GM18520 (cell line): ENCODE measurements at regions not wholly inside any gene's neighbourhood (a gene's known extent, or its start where the extent isn't known, plus 50 kb on each side); places are given as distances from the start of the nearest gene placed in this dataset.

Experiments used
- ATAC-seq: cut with Tn5 transposase; IDR thresholded peaks from one replicate; pipeline ENCODE4 v1.9.1; 2021; ENCODE audit not compliant: unreplicated experiment

- ATAC-seq: no peak
Measured at GRCh38 chr12:124433147-124433874, 134.1 kb downstream of the NCOR2 start.

DNA sequence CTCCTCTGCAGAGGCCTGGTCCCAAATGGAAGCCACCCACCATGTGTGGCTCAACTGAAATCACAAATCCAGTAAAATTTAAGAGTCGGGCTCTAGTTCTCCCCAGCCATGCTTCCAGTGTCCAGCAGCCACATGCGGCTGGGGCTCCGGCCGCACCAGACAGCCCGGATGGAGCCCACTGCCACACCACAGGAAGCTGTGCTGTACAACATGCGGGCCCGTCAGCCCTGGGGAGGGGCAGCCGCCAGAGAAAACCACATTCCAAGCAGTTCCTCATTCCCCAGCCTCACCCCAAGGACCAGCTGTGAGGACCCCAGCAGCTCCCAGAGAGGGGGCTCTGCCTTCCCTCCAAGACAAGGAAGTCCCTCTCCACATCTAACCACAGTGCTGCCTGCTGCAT lies 135.0 kb downstream of the NCOR2 start:
- ATAC-seq: no peak

DNA sequence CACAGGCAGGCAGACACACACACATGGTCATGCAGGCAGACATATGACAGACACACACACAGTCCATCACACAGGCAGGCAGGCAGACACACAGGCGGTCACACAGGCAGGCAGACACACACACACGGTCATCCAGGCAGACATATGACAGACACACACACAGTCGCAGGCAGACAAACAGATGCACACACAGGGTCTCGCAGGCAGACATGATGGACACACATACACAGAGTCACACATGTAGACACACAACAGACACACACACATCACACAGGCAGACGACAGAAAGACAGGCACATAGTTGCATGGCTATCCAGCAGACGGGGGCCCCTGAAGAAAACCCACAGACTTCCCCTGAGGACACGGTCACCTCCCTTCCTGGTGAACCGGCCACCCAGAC lies 135.4 kb downstream of the NCOR2 start:
- ATAC-seq: no peak

DNA sequence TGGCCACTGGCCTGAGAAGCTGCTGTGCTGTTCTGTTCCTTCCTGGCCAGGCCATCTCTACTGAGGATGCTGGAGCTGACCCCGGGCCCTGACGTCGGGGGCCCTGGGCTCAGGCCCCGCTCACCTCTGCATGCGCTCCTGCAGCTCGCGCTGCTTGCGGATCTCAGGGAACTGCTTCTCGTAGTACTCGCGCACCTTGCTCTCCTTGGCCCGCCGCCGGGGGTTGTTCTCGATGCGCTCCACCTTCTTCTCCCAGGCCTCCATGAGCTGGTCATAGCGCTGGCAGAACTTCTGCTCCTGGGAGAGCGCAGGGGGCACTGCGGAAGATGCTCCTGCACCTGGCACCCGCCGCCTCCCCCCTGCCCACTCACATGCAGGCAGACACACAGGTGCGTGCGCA lies 135.6 kb downstream of the RFLNA start:
- no peak for ATAC-seq

GRCh38 chr12:124429535-124429934 lies 134.6 kb downstream of the RFLNA start:
- no peak for ATAC-seq

- no peak for ATAC-seq
Measured at GRCh38 chr12:124428792-124429281, 133.9 kb downstream of the RFLNA start.

DNA sequence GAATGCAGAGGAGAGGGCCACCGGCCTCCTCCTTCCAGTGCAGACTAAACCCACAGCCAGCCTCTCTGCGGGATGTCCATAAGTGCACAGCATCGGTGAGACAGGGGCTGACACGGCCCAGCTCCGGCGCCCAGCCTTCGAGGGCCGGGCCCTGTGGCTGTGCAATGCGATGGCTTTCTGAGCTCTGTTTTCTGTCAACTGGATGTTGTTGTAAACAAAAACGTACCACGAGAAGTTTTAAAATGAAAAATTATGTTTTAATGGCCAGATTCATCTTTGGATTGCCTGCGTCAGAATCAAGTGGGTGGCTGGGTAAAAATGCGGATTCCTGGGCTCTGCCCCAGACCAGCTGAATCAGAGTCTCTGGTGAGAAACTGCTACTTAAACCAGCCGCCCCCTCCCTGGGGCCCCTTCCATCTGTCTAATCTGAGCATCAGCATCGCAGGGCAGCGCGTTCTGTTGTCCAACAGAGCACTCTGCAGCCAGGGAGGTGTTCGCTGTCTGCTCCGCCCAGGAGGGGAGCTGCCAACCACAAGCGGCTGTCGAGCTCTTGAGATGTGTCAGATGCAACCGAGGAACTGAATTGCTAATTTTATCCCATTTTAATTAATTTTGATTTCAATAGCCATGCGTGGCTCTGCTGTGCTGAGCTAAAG lies 133.4 kb downstream of the RFLNA start:
- ATAC-seq: no peak

DNA sequence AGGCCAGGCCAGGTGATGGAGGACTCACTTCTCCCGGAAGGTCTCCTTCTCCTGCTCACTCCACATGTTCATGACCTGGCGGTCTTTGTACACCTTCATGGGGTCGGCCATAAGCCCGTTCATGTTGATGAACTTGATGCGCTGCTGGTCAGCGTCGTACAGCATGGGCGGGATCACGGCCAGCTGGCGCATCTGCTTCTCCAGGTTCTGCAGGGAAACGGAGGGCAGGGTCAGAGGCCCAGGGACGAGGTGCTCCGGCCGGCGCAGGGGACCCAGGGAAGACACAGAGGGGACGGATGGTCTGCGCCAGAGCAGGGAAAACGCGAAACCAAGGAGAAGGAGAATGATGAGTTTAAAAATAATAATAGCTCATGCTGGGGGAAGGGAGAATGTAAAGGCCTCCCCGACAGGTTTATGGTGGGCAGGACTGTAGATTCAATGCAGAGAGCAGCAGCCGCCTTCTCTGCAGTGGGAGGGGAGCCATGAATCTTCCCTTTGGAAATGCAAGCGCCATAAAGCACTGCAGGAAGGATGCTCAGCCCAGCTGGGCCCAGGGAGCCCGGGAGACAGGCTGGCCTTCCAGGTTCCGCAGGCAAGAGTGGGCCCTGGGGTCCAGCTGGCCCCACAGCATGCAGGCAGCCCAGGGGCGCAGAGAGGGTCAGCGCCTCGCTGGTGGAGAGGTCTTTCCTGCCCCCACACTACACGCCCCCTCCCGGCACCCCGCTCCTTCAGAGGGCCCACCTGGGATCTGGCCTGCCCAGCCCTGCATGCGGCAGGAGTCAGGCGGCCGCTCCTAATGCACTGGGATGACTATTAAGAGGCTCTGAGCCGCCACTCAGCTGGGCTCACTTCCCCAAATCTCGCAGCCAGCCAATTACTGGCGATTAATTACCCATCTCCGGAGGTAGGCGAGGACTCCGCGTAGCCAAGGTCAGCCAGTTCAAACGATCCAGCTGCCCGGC lies 132.0 kb downstream of the RFLNA start:
- ATAC-seq: no peak

- ATAC-seq: no peak
Measured at GRCh38 chr12:124425667-124426066, 130.8 kb downstream of the RFLNA start.

- no peak for ATAC-seq
Measured at GRCh38 chr12:124424516-124424905, 129.6 kb downstream of the RFLNA start.

GRCh38 chr12:124423761-124424515 lies 129.0 kb downstream of the RFLNA start:
- ATAC-seq: no peak

GRCh38 chr12:124422570-124423523 lies 128.0 kb downstream of the RFLNA start:
- ATAC-seq: no peak

DNA sequence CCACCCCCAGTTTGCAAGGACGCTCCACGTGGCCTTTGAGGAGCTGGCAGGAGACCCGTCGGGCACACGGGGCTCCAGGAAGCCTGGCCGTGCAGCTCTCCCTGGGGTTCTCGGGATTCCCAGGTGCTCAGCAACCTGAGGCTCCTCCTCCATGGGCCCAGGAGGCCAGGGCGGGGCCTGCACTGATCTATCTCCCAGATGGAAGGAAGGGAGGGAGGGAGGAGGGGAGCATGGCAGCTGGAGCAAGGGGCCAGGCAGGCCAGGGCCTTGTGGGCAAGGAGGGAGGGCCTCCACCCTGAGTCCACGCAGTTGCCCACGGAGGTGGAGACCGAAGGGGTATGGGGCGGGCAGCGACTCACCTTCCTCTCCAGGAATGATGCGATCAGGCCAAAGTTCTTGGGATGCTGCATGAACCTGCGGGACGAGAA lies 127.3 kb downstream of the RFLNA start:
- ATAC-seq: no peak

- ATAC-seq: no peak
Measured at GRCh38 chr12:124420996-124421674, 126.2 kb downstream of the RFLNA start.

GRCh38 chr12:124420041-124420995 lies 125.4 kb downstream of the RFLNA start:
- no peak for ATAC-seq

DNA sequence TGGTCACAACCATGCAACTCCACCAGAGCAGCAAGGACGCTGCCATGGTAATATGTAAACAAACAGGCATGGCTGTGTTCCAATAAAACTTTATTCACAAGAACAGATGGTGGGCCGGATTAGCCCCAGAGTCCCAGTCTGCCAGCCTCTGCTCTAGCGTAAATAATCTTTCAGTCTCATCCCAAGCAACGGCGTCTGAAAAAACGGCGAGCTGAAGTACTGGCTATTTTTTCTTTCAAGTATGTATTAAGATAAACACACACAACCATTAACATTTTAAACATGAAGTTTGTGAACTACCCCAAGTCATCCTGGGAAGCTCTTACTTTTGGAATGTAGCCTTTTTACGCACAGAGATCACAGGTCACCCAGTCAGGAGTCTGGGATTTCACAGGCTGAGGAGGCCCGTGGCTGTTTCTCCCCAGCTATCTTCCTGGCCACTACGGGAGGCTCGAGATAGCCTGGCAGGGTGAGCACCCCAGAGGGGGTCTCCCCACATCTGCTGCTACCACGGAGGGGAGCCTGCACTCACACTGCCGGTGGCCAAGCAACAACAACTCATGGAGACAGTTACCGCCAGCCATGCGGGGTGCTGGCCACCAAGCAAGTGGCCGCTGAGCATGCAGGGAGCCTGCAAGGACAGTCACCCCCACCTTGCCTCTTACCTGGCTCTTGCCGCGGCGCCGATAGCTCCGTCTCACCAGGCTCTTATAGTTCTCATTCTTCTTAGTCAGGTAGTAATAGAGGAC lies 124.6 kb downstream of the RFLNA start:
- ATAC-seq: no peak

- no peak for ATAC-seq
Measured at GRCh38 chr12:124418791-124419190, 123.9 kb downstream of the RFLNA start.
